DMS53 (cell line): ENCODE measurements at regions not wholly inside any gene's neighbourhood (a gene's known extent, or its start where the extent isn't known, plus 50 kb on each side); places are given as distances from the start of the nearest gene placed in this dataset.
"Not testable (repeated sequence)": the region's sequence is repeated elsewhere in the genome, so short reads cannot be mapped to it uniquely, and the experiment has no call there.

Source experiments
- DNase-seq: peaks from one replicate; lab custom pipeline; 2025; lab: John Stamatoyannopoulos, UW

GRCh38 chr14:71432334-71433110 lies 499.7 kb upstream of the RGS6 start:
- DNase-seq: no peak

GRCh38 chr14:71433303-71433702 lies 498.9 kb upstream of the RGS6 start:
- DNase-seq: no peak

GRCh38 chr14:71435641-71436040 lies 496.6 kb upstream of the RGS6 start:
- DNase-seq: not testable (repeated sequence)

GRCh38 chr14:71437870-71438269 lies 494.4 kb upstream of the RGS6 start:
- peak; percentile 34 for DNase-seq

- no peak for DNase-seq
Measured at GRCh38 chr14:71438684-71439083, 493.5 kb upstream of the RGS6 start.

GRCh38 chr14:71441126-71441525 lies 491.1 kb upstream of the RGS6 start:
- DNase-seq: no peak

- no peak for DNase-seq
Measured at GRCh38 chr14:71444030-71444822, 488.0 kb upstream of the RGS6 start.

- peak; percentile 37 for DNase-seq
Measured at GRCh38 chr14:71448431-71449315, 483.6 kb upstream of the RGS6 start.

- DNase-seq: no peak
Measured at GRCh38 chr14:71449316-71450055, 482.7 kb upstream of the RGS6 start.

- no peak for DNase-seq
Measured at GRCh38 chr14:71451501-71451900, 480.7 kb upstream of the RGS6 start.

- DNase-seq: no peak
Measured at GRCh38 chr14:71452539-71452938, 479.7 kb upstream of the RGS6 start.

GRCh38 chr14:71452987-71453386 lies 479.2 kb upstream of the RGS6 start:
- no peak for DNase-seq

GRCh38 chr14:71454010-71454409 lies 478.2 kb upstream of the RGS6 start:
- no peak for DNase-seq

- peak; percentile 25 for DNase-seq
Measured at GRCh38 chr14:71454513-71455332, 477.5 kb upstream of the RGS6 start.

GRCh38 chr14:71460091-71460490 lies 472.1 kb upstream of the RGS6 start:
- no peak for DNase-seq

- not testable (repeated sequence) for DNase-seq
Measured at GRCh38 chr14:71461617-71462016, 470.6 kb upstream of the RGS6 start.

- DNase-seq: no peak
Measured at GRCh38 chr14:71463807-71464206, 468.4 kb upstream of the RGS6 start.

GRCh38 chr14:71464840-71465239 lies 467.4 kb upstream of the RGS6 start:
- DNase-seq: no peak

- DNase-seq: no peak
Measured at GRCh38 chr14:71465316-71465715, 466.9 kb upstream of the RGS6 start.

- no peak for DNase-seq
Measured at GRCh38 chr14:71466251-71466650, 466.0 kb upstream of the RGS6 start.

- DNase-seq: no peak
Measured at GRCh38 chr14:71466946-71467345, 465.3 kb upstream of the RGS6 start.
